ES-I3 (cell line): ENCODE measurements at regions not wholly inside any gene's neighbourhood (a gene's known extent, or its start where the extent isn't known, plus 50 kb on each side); places are given as distances from the start of the nearest gene placed in this dataset.

Experiments used
- H3K36me3 ChIP-seq: 2 replicates; pipeline ENCODE4 v1.6.1; 2013; ENCODE audit warnings: mild to moderate bottlenecking, low read length, control low read depth, moderate library complexity; ENCODE audit not compliant: insufficient read depth
- H3K4me1 ChIP-seq: 2 replicates; pipeline ENCODE4 v1.6.1; 2013; ENCODE audit warnings: mild to moderate bottlenecking, control low read depth, low read length; ENCODE audit not compliant: insufficient read depth
- H3K9ac ChIP-seq: 2 replicates; pipeline ENCODE4 v1.6.1; 2013; ENCODE audit warnings: low read depth, mild to moderate bottlenecking, low read length, moderate library complexity
- H3K9me3 ChIP-seq: 2 replicates; pipeline ENCODE4 v1.6.1; 2013; ENCODE audit warnings: mild to moderate bottlenecking, low read length, moderate library complexity; ENCODE audit not compliant: control insufficient read depth, insufficient read depth

- Histone ChIP-seq H3K36me3 (no peaks in the 10 kb centered on the region), H3K9me3 (no peaks in the 10 kb centered on the region), H3K9ac (no peak overlapping the region), H3K4me1 (peaks cover 40% of the 10 kb centered on the region)
Measured at GRCh38 chr1:60904099-60904851, 178.1 kb upstream of the NFIA start.

- H3K9me3 ChIP-seq: no peaks in the 10 kb centered on the region
- peaks cover 40% of the 10 kb centered on the region for H3K4me1 ChIP-seq
- no peaks in the 10 kb centered on the region for H3K36me3 ChIP-seq
- no peak overlapping the region for H3K9ac ChIP-seq
Measured at GRCh38 chr1:60903591-60903990, 178.8 kb upstream of the NFIA start.

GRCh38 chr1:60899464-60899863 lies 182.9 kb upstream of the NFIA start:
- H3K4me1 ChIP-seq: peaks cover 29% of the 10 kb centered on the region
- H3K9me3 ChIP-seq: no peaks in the 10 kb centered on the region
- H3K9ac ChIP-seq: no peak overlapping the region

GRCh38 chr1:60898987-60899386 lies 183.4 kb upstream of the NFIA start:
- Histone ChIP-seq H3K9ac (no peak overlapping the region), H3K36me3 (no peaks in the 10 kb centered on the region), H3K4me1 (peaks cover 29% of the 10 kb centered on the region), H3K9me3 (no peaks in the 10 kb centered on the region)

More at GRCh38 chr1:60899464-60899863, 182.9 kb upstream of the NFIA start:
- no peaks in the 10 kb centered on the region for H3K36me3 ChIP-seq

GRCh38 chr1:60898413-60898812 lies 183.9 kb upstream of the NFIA start:
- Histone ChIP-seq H3K4me1 (peaks cover 32% of the 10 kb centered on the region), H3K9me3 (no peaks in the 10 kb centered on the region), H3K9ac (no peak overlapping the region), H3K36me3 (no peaks in the 10 kb centered on the region)

- Histone ChIP-seq H3K9me3 (no peaks in the 10 kb centered on the region), H3K4me1 (peaks cover 34% of the 10 kb centered on the region), H3K36me3 (no peaks in the 10 kb centered on the region), H3K9ac (no peak overlapping the region)
Measured at GRCh38 chr1:60896701-60897363, 185.5 kb upstream of the NFIA start.

- Histone ChIP-seq H3K36me3 (no peaks in the 10 kb centered on the region), H3K9ac (no peak overlapping the region), H3K4me1 (peaks cover 42% of the 10 kb centered on the region), H3K9me3 (no peaks in the 10 kb centered on the region)
Measured at GRCh38 chr1:60895701-60896100, 186.7 kb upstream of the NFIA start.

- H3K9ac ChIP-seq: no peak overlapping the region
- H3K36me3 ChIP-seq: no peaks in the 10 kb centered on the region
- no peaks in the 10 kb centered on the region for H3K9me3 ChIP-seq
- peaks cover 42% of the 10 kb centered on the region for H3K4me1 ChIP-seq
Measured at GRCh38 chr1:60895252-60895651, 187.1 kb upstream of the NFIA start.

GRCh38 chr1:60894741-60895140 lies 187.6 kb upstream of the NFIA start:
- H3K4me1 ChIP-seq: peaks cover 42% of the 10 kb centered on the region
- H3K9me3 ChIP-seq: no peaks in the 10 kb centered on the region
- no peak overlapping the region for H3K9ac ChIP-seq
- no peaks in the 10 kb centered on the region for H3K36me3 ChIP-seq

GRCh38 chr1:60894130-60894529 lies 188.2 kb upstream of the NFIA start:
- H3K4me1 ChIP-seq: peaks cover 42% of the 10 kb centered on the region
- H3K9me3 ChIP-seq: no peaks in the 10 kb centered on the region
- H3K36me3 ChIP-seq: no peaks in the 10 kb centered on the region
- H3K9ac ChIP-seq: no peak overlapping the region

- peaks cover 42% of the 10 kb centered on the region for H3K4me1 ChIP-seq
- H3K36me3 ChIP-seq: no peaks in the 10 kb centered on the region
- H3K9ac ChIP-seq: no peak overlapping the region
- no peaks in the 10 kb centered on the region for H3K9me3 ChIP-seq
Measured at GRCh38 chr1:60893136-60893930, 189.0 kb upstream of the NFIA start.

- H3K9ac ChIP-seq: no peak overlapping the region
- H3K9me3 ChIP-seq: no peaks in the 10 kb centered on the region
- H3K36me3 ChIP-seq: no peaks in the 10 kb centered on the region
- H3K4me1 ChIP-seq: peaks cover 49% of the 10 kb centered on the region
Measured at GRCh38 chr1:60891765-60892164, 190.6 kb upstream of the NFIA start.

- H3K36me3 ChIP-seq: no peaks in the 10 kb centered on the region
- peaks cover 54% of the 10 kb centered on the region for H3K4me1 ChIP-seq
- H3K9me3 ChIP-seq: no peaks in the 10 kb centered on the region
- H3K9ac ChIP-seq: no peak overlapping the region
Measured at GRCh38 chr1:60891281-60891680, 191.1 kb upstream of the NFIA start.

GRCh38 chr1:60890664-60891063 lies 191.7 kb upstream of the NFIA start:
- Histone ChIP-seq H3K4me1 (peaks cover 54% of the 10 kb centered on the region), H3K9ac (no peak overlapping the region), H3K9me3 (no peaks in the 10 kb centered on the region), H3K36me3 (no peaks in the 10 kb centered on the region)
